ENCODE measurements at regions not wholly inside any gene's neighbourhood (a gene's known extent, or its start where the extent isn't known, plus 50 kb on each side); places are given as distances from the start of the nearest gene placed in this dataset.

DNA sequence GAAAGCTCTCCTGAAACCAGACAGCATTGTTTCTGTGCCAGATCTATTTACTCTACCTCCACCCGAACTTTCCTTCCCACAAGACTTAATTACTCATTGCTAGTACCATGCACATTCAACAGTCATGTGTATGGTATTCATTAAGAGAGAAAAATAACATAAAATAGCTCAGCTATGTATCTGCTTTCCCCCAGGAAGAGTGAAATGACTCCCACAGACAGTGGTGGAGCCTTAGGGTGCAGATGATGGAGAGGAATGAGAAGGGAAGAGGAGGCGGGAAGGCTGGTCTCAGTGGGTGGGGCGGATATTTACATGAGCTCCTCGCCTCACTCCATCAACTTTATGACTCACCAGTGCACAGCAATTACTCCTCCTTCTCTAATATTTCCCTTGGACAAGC is 724.5 kb downstream of the EPHA4 start:
- TF ChIP-seq EZH2 (IDR thresholded peaks at IDR 0.05; ENCODE audit: insufficient read depth, poor library complexity, severe bottlenecking) = no peak
- no peak for TF ChIP-seq EZH2phosphoT487 (IDR thresholded peaks at IDR 0.05; ENCODE audit: insufficient read depth, low read depth)
